ENCODE measurements at regions not wholly inside any gene's neighbourhood (a gene's known extent, or its start where the extent isn't known, plus 50 kb on each side); places are given as distances from the start of the nearest gene placed in this dataset.

DNA sequence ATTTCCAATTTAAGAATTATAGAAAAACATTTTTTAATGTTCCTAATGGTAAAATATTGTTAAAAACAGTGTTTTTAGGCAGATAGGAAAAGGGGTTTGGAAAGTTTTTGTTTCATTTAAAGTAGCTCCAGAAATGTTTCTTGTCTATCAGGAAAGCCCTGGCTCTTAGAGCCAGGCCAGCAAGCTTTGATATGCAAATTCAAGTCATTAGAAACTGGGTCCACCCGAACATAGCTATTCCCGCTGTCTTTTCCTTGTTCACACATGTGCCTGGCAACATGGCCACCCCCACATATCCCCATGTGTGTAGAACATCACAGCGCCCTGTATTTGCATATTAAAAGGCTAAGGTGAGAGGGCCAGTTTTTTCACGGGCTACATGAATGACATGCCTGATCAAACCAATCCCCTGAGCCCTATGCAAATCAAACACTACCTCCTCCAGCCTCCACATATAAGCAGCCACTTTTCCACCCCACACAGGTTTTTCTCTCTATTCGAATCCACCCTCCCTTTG is 925.3 kb upstream of the CDH10 start:
- TF ChIP-seq MAX (IDR thresholded peaks at IDR 0.05; ENCODE audit: low read depth, low read length) (no peak), MYC (IDR thresholded peaks at IDR 0.05; ENCODE audit: low read depth, low read length) (no peak), CTCF (IDR thresholded peaks at IDR 0.05; ENCODE audit: low read depth, low read length) (no peak), POLR2A (IDR thresholded peaks at IDR 0.05; ENCODE audit: extremely low read depth, insufficient read length) (no peak)
- no peak for DNase-seq (ENCODE audit: low read depth)
- H3K4me3 ChIP-seq (ENCODE audit: low read depth, low read length), result no peak overlapping the region

- TF ChIP-seq MYC (IDR thresholded peaks at IDR 0.05; ENCODE audit: low read depth, low read length) (no peak), MAX (IDR thresholded peaks at IDR 0.05; ENCODE audit: low read depth, low read length) (no peak)
- no peak overlapping the region for H3K4me3 ChIP-seq (ENCODE audit: low read depth, low read length)
- DNase-seq (ENCODE audit: low read depth), result peak; percentile 22
Measured at GRCh38 chr5:25568989-25569625, 924.3 kb upstream of the CDH10 start.

DNA sequence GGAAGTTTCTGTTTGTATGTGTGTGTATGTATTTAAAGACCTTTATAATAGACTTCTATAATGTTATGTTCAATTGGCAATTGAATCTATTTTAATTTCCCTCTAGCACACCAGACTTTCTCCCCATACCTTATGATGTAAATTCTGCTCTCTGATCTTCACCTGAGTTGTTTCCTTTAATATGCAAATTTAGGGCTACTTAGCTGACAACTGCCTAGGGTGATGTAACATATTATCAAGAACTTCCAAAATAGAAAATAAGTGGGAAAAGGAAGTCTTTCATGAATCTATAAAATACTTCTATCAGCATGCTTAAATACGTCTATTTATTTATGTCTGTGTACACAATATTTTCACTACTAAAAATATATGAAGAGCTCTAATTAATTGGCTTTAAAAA is 923.5 kb upstream of the CDH10 start:
- no peak overlapping the region for H3K4me3 ChIP-seq (ENCODE audit: low read depth, low read length)
- no peak for DNase-seq (ENCODE audit: low read depth)
- no peak for TF ChIP-seq POLR2A (IDR thresholded peaks at IDR 0.05; ENCODE audit: extremely low read depth, insufficient read length)
- no peak for TF ChIP-seq CTCF (IDR thresholded peaks at IDR 0.05; ENCODE audit: low read depth, low read length)
- TF ChIP-seq MYC (IDR thresholded peaks at IDR 0.05; ENCODE audit: low read depth, low read length), result no peak
- TF ChIP-seq MAX (IDR thresholded peaks at IDR 0.05; ENCODE audit: low read depth, low read length), result no peak

- TF ChIP-seq CTCF (IDR thresholded peaks at IDR 0.05; ENCODE audit: low read depth, low read length) (no peak), MYC (IDR thresholded peaks at IDR 0.05; ENCODE audit: low read depth, low read length) (no peak), MAX (IDR thresholded peaks at IDR 0.05; ENCODE audit: low read depth, low read length) (no peak), POLR2A (IDR thresholded peaks at IDR 0.05; ENCODE audit: extremely low read depth, insufficient read length) (no peak)
- no peak for DNase-seq (ENCODE audit: low read depth)
- no peak overlapping the region for H3K4me3 ChIP-seq (ENCODE audit: low read depth, low read length)
Measured at GRCh38 chr5:25567881-25568280, 923.1 kb upstream of the CDH10 start.

GRCh38 chr5:25562656-25563055 is 917.9 kb upstream of the CDH10 start:
- TF ChIP-seq MAX (IDR thresholded peaks at IDR 0.05; ENCODE audit: low read depth, low read length) (no peak), CTCF (IDR thresholded peaks at IDR 0.05; ENCODE audit: low read depth, low read length) (no peak), MYC (IDR thresholded peaks at IDR 0.05; ENCODE audit: low read depth, low read length) (no peak), POLR2A (IDR thresholded peaks at IDR 0.05; ENCODE audit: extremely low read depth, insufficient read length) (no peak)
- no peak overlapping the region for H3K4me3 ChIP-seq (ENCODE audit: low read depth, low read length)
- no peak for DNase-seq (ENCODE audit: low read depth)

GRCh38 chr5:25554077-25554476 is 909.3 kb upstream of the CDH10 start:
- no peak for DNase-seq (ENCODE audit: low read depth)
- TF ChIP-seq POLR2A (IDR thresholded peaks at IDR 0.05; ENCODE audit: extremely low read depth, insufficient read length), result no peak
- TF ChIP-seq MYC (IDR thresholded peaks at IDR 0.05; ENCODE audit: low read depth, low read length), result no peak
- TF ChIP-seq CTCF (IDR thresholded peaks at IDR 0.05; ENCODE audit: low read depth, low read length), result no peak
- TF ChIP-seq MAX (IDR thresholded peaks at IDR 0.05; ENCODE audit: low read depth, low read length), result no peak

More at GRCh38 chr5:25554077-25554476, 909.3 kb upstream of the CDH10 start:
- H3K4me3 ChIP-seq (ENCODE audit: low read depth, low read length), result no peak overlapping the region

Data from NB4 (cell line).